K562 (cell line): ENCODE measurements at regions not wholly inside any gene's neighbourhood (a gene's known extent, or its start where the extent isn't known, plus 50 kb on each side); places are given as distances from the start of the nearest gene placed in this dataset.
A peak's percentile ranks its signal among the peaks of the same experiment; 100 is the strongest.

ENCODE experiments used
- ARNT ChIP-seq, 2 experiments: fragments of 450-650 bp; IDR thresholded peaks; 2 replicates each; pipeline ENCODE4 v1.6.1; 2016; ENCODE audit warnings: mild to moderate bottlenecking in 1 of 2
- ATF2 ChIP-seq: sonication (generic); formaldehyde crosslinking; IDR thresholded peaks from 2 replicates; pipeline ENCODE4 v1.8.1; 2022; ENCODE audit warnings: missing genetic modification reagents
- COPS2 ChIP-seq: fragments of 450-650 bp; conservative IDR thresholded peaks from 2 replicates; pipeline ENCODE4 v1.6.1; 2016; ENCODE audit warnings: mild to moderate bottlenecking, moderate library complexity
- CREB3 ChIP-seq: fragments of 450-650 bp; conservative IDR thresholded peaks from 2 replicates; pipeline ENCODE4 v1.6.1; 2016; ENCODE audit warnings: missing genetic modification characterization, low read depth, mild to moderate bottlenecking, missing compliant biosample characterization, moderate library complexity
- DIDO1 ChIP-seq: fragments of 450-650 bp; IDR thresholded peaks from 2 replicates; pipeline ENCODE4 v1.6.1; 2016; ENCODE audit warnings: low read depth, missing biosample characterization, missing genetic modification characterization
- EP400 ChIP-seq: fragments of 450-650 bp; IDR thresholded peaks from 2 replicates; pipeline ENCODE4 v1.6.1; 2017; ENCODE audit warnings: antibody characterized with exemption, mild to moderate bottlenecking, moderate library complexity
- FOXA3 ChIP-seq, 2 experiments: fragments of 450-650 bp in 1 of 2; sonication (generic) in 1 of 2; formaldehyde crosslinking; IDR thresholded peaks in 1 of 2; conservative IDR thresholded peaks in 1 of 2; 2 replicates each; pipeline versions ENCODE4 v1.4.0 to v1.8.0; 2020 to 2022; ENCODE audit warnings: mild to moderate bottlenecking in 2 of 2, missing genetic modification reagents in 1 of 2
- FOXP1 ChIP-seq: sonication (generic); formaldehyde crosslinking; IDR thresholded peaks from 2 replicates; pipeline ENCODE4 v1.8.0; 2022; ENCODE audit warnings: mild to moderate bottlenecking, missing genetic modification reagents
- HMGXB4 ChIP-seq: sonication (generic); formaldehyde crosslinking; IDR thresholded peaks from 2 replicates; pipeline ENCODE4 v1.8.1; 2023; ENCODE audit warnings: mild to moderate bottlenecking, missing genetic modification reagents
- NONO ChIP-seq, 2 experiments: fragments of 200-400 bp in 1 of 2; fragments of 450-650 bp in 1 of 2; formaldehyde crosslinking in 1 of 2; IDR thresholded peaks; 2 replicates each; pipeline ENCODE4 v1.6.1; 2017; ENCODE audit warnings: low read depth in 2 of 2, mild to moderate bottlenecking in 2 of 2, moderate library complexity in 2 of 2, low read length in 1 of 2
- NR3C1 ChIP-seq: sonication (generic); formaldehyde crosslinking; IDR thresholded peaks from 2 replicates; pipeline ENCODE4 v1.8.1; 2022; ENCODE audit warnings: missing genetic modification reagents
- POLR3G ChIP-seq: IDR thresholded peaks from 2 replicates; pipeline ENCODE4 v1.6.1; 2011; ENCODE audit not compliant: insufficient read length, insufficient replicate concordance; ENCODE audit errors: extremely low read depth
- SIRT6 ChIP-seq: IDR thresholded peaks from one replicate; pipeline ENCODE4 v1.6.1; 2012; ENCODE audit warnings: low read depth, mild to moderate bottlenecking, control low read depth, inconsistent platforms, low read length, moderate library complexity
- SRF ChIP-seq, 2 experiments: fragments of 250-450, 450-650 bp in 1 of 2; sonication (Bioruptor Pico) in 1 of 2; sonication (generic) in 1 of 2; formaldehyde crosslinking; IDR thresholded peaks; 2 replicates each; pipeline versions ENCODE4 v1.5.0 to v1.5.1; 2020 to 2022; ENCODE audit warnings: mild to moderate bottlenecking in 1 of 2, missing genetic modification reagents in 1 of 2
- THRB ChIP-seq: fragments of 450-650 bp; formaldehyde crosslinking; conservative IDR thresholded peaks from 2 replicates; pipeline ENCODE4 v1.4.0; 2022; ENCODE audit warnings: mild to moderate bottlenecking, missing genetic modification characterization
- YBX1 ChIP-seq: fragments of 450-650 bp; IDR thresholded peaks from 2 replicates; pipeline ENCODE4 v1.7.1; 2016; ENCODE audit warnings: mild to moderate bottlenecking
- ZNF165 ChIP-seq: fragments of 250-450 bp; sonication (Bioruptor Pico); IDR thresholded peaks from 2 replicates; pipeline ENCODE4 v1.4.0; 2020; ENCODE audit warnings: borderline replicate concordance
- ZNF217 ChIP-seq: sonication (generic); formaldehyde crosslinking; IDR thresholded peaks from 2 replicates; pipeline ENCODE4 v1.8.0; 2022; ENCODE audit warnings: mild to moderate bottlenecking, missing genetic modification reagents
- ZNF23 ChIP-seq: fragments of 250-450 bp; sonication (Bioruptor Pico); IDR thresholded peaks from 2 replicates; pipeline ENCODE4 v1.4.0; 2020; ENCODE audit warnings: mild to moderate bottlenecking
- ZNF436 ChIP-seq: fragments of 250-450, 450-650 bp; sonication (Bioruptor Pico); formaldehyde crosslinking; IDR thresholded peaks from 2 replicates; pipeline ENCODE4 v1.7.0; 2020; ENCODE audit warnings: mild to moderate bottlenecking
- ZNF79 ChIP-seq: fragments of 250-450 bp; sonication (Bioruptor Pico); IDR thresholded peaks from 2 replicates; pipeline ENCODE4 v1.4.0; 2020; ENCODE audit warnings: low read depth, mild to moderate bottlenecking, moderate library complexity
- ZZZ3 ChIP-seq: fragments of 450-650 bp; IDR thresholded peaks from 2 replicates; pipeline ENCODE4 v1.6.1; 2016; ENCODE audit warnings: antibody characterized with exemption, mild to moderate bottlenecking, moderate library complexity

GRCh38 chrX:40266490-40267333 lies 169.0 kb upstream of the BCOR start (continued):
- TF ChIP-seq THRB (CRISPR knock-in tag) = no peak
- TF ChIP-seq YBX1 = no peak
- no peak for TF ChIP-seq ZNF217 (CRISPR knock-in tag)
- TF ChIP-seq NR3C1 (CRISPR knock-in tag) = no peak
- no peak for TF ChIP-seq ATF2 (CRISPR knock-in tag)
- TF ChIP-seq ZNF79 = no peak
- TF ChIP-seq ZNF436 (CRISPR knock-in tag) = no peak
- no peak for TF ChIP-seq COPS2
- TF ChIP-seq FOXP1 = no peak; the same call in 1 of the 2 replicates
- TF ChIP-seq ZNF165 = no peak
- no peak for TF ChIP-seq DIDO1 (tag)
- TF ChIP-seq HMGXB4 = no peak
- TF ChIP-seq NONO (IDR thresholded peaks at IDR 0.05; ENCODE audit: low read depth in 2 of 2, low read length in 1 of 2) = no peak
- TF ChIP-seq POLR3G = no peak
- no peak for TF ChIP-seq ZZZ3
- no peak for TF ChIP-seq FOXA3 (CRISPR knock-in tag; conservative IDR thresholded peaks at IDR 0.05 in 1 of 2, IDR thresholded peaks at IDR 0.05 in 1 of 2)
- TF ChIP-seq SRF (CRISPR knock-in tag; IDR thresholded peaks at IDR 0.05) = no peak
- peak; percentile 57 for TF ChIP-seq EP400
- no peak for TF ChIP-seq SIRT6
- no peak for TF ChIP-seq ZNF23 (CRISPR knock-in tag)
- no peak for TF ChIP-seq CREB3 (tag)
- no peak for TF ChIP-seq ARNT (IDR thresholded peaks at IDR 0.05)
